ENCODE measurements at regions not wholly inside any gene's neighbourhood (a gene's known extent, or its start where the extent isn't known, plus 50 kb on each side); places are given as distances from the start of the nearest gene placed in this dataset.

- TF ChIP-seq EZH2 (IDR thresholded peaks at IDR 0.05) (no peak), EZH2phosphoT487 (IDR thresholded peaks at IDR 0.05) (no peak)
- TF ChIP-seq, protein P1, sequence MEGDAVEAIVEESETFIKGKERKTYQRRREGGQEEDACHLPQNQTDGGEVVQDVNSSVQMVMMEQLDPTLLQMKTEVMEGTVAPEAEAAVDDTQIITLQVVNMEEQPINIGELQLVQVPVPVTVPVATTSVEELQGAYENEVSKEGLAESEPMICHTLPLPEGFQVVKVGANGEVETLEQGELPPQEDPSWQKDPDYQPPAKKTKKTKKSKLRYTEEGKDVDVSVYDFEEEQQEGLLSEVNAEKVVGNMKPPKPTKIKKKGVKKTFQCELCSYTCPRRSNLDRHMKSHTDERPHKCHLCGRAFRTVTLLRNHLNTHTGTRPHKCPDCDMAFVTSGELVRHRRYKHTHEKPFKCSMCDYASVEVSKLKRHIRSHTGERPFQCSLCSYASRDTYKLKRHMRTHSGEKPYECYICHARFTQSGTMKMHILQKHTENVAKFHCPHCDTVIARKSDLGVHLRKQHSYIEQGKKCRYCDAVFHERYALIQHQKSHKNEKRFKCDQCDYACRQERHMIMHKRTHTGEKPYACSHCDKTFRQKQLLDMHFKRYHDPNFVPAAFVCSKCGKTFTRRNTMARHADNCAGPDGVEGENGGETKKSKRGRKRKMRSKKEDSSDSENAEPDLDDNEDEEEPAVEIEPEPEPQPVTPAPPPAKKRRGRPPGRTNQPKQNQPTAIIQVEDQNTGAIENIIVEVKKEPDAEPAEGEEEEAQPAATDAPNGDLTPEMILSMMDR (IDR thresholded peaks at IDR 0.05) = no peak
Observed at GRCh38 chr6:156030053-156030452, 574.4 kb upstream of the NOX3 start.

Measured in neural progenitor cell (in vitro differentiated cells).